ENCODE measurements at regions not wholly inside any gene's neighbourhood (a gene's known extent, or its start where the extent isn't known, plus 50 kb on each side); places are given as distances from the start of the nearest gene placed in this dataset.

DNA sequence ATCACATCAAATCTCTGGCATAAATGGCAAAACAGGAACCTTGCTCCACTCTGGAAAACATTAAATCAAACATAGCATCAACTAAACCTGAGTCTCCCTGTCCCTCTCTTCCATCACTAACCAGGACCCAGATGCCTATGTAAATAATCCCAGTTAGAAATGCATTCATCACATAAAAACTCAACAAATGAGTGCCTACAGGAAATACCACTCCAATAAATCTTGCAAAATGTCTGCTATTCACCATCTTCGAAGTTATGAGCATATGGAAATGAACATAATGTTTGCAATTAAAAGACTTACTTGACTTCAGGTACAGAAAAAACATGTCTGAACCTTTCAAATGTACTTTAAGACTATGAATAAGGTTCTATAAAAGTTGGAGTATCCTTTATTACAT lies 425.0 kb downstream of the CDH11 start:
- TF ChIP-seq, protein P1, sequence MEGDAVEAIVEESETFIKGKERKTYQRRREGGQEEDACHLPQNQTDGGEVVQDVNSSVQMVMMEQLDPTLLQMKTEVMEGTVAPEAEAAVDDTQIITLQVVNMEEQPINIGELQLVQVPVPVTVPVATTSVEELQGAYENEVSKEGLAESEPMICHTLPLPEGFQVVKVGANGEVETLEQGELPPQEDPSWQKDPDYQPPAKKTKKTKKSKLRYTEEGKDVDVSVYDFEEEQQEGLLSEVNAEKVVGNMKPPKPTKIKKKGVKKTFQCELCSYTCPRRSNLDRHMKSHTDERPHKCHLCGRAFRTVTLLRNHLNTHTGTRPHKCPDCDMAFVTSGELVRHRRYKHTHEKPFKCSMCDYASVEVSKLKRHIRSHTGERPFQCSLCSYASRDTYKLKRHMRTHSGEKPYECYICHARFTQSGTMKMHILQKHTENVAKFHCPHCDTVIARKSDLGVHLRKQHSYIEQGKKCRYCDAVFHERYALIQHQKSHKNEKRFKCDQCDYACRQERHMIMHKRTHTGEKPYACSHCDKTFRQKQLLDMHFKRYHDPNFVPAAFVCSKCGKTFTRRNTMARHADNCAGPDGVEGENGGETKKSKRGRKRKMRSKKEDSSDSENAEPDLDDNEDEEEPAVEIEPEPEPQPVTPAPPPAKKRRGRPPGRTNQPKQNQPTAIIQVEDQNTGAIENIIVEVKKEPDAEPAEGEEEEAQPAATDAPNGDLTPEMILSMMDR (IDR thresholded peaks at IDR 0.05), result no peak
- no peak for TF ChIP-seq POLR2A (IDR thresholded peaks at IDR 0.05)

Measured in uterus (tissue), 2 donors.